Prostate gland (tissue), 2 donors: ENCODE measurements at regions not wholly inside any gene's neighbourhood (a gene's known extent, or its start where the extent isn't known, plus 50 kb on each side); places are given as distances from the start of the nearest gene placed in this dataset.

Experiments
- DNase-seq: peaks from one replicate; pipeline ENCODE4 v3.0.0-alpha.2; 2019; ENCODE audit warnings: low spot score
- H3K27ac ChIP-seq, 2 donors: fragments of 200-600 bp; sonication (generic); 2 replicates each; pipeline ENCODE4 v1.5.1; 2017 to 2019
- H3K27me3 ChIP-seq: fragments of 200-600 bp; sonication (generic); replicated peaks from 2 replicates; pipeline ENCODE4 v1.5.1; 2019; ENCODE audit not compliant: insufficient read depth
- H3K36me3 ChIP-seq, 2 donors: fragments of 200-600 bp; sonication (generic); 1 replicate in 1 of 2; 2 replicates in 1 of 2; pipeline versions ENCODE4 v1.5.1 to v1.8.1; 2017 to 2019
- H3K4me1 ChIP-seq: fragments of 200-600 bp; sonication (generic); replicated peaks from 2 replicates; pipeline ENCODE4 v1.5.1; 2019
- H3K4me3 ChIP-seq, 2 donors: fragments of 200-600 bp; sonication (generic); 2 replicates each; pipeline ENCODE4 v1.5.1; 2017 to 2019
- H3K9me3 ChIP-seq: fragments of 200-600 bp; sonication (generic); 2 replicates; pipeline ENCODE4 v1.5.1; 2017
- POLR2A ChIP-seq: fragments of 450-650 bp; IDR thresholded peaks from one replicate; pipeline ENCODE4 v1.6.1; 2016; ENCODE audit warnings: antibody characterized with exemption, mild to moderate bottlenecking
- POLR2AphosphoS5 ChIP-seq: sonication (generic); formaldehyde crosslinking; IDR thresholded peaks from one replicate; pipeline ENCODE4 v1.6.1; 2017; ENCODE audit warnings: antibody characterized with exemption
- WGBS: methylation state at CpG from one replicate; pipeline ENCODE4 v1.1.5; 2018; 5-methylcytosine and 5-hydroxymethylcytosine counted together
- intact Hi-C: fragments of 100-400 bp; cut with DNase I; formaldehyde crosslinking; loops from one replicate; pipeline ENCODE4 v1.14.2; 2022
- TF ChIP-seq, protein P1 (sequence below), 4 experiments: fragments of 200-600 bp in 2 of 4; fragments of 450-650 bp in 2 of 4; sonication (generic) in 2 of 4; IDR thresholded peaks; 1 replicate in 3 of 4; 2 replicates in 1 of 4; pipeline ENCODE4 v1.5.1; 2016 to 2019; ENCODE audit warnings: antibody characterized with exemption in 4 of 4, mild to moderate bottlenecking in 2 of 4, moderate library complexity in 2 of 4

DNA sequence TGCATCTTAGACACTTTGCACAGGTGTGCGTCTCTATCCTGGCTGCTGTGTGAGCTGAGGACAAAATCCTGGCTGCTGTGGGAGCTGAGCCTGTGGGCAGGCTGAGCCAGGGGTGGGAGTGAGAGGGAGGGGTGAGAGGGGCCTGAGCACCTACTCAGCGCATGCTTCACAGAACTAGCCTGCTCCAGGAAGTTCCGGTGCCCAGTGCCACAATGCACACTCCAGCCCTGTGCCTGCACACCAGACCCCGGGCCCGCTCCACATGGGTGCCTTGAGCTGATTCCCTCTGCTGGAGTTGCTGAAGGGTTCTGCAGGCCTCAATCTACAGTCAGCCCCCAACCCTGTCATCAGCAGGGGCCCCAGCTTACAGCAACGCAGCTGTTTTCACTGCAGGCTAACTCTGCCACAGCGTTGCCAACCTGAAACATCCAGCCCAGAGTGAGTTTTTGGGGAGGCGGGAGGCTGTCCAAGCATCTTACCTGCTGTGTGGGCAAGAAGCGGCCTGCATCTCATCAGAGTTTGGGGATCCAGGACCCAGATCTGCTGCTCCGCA lies 1377.9 kb downstream of the TBC1D22A start:
- peaks cover 6% of the 10 kb centered on the region for H3K27me3 ChIP-seq
- TF ChIP-seq, protein P1, sequence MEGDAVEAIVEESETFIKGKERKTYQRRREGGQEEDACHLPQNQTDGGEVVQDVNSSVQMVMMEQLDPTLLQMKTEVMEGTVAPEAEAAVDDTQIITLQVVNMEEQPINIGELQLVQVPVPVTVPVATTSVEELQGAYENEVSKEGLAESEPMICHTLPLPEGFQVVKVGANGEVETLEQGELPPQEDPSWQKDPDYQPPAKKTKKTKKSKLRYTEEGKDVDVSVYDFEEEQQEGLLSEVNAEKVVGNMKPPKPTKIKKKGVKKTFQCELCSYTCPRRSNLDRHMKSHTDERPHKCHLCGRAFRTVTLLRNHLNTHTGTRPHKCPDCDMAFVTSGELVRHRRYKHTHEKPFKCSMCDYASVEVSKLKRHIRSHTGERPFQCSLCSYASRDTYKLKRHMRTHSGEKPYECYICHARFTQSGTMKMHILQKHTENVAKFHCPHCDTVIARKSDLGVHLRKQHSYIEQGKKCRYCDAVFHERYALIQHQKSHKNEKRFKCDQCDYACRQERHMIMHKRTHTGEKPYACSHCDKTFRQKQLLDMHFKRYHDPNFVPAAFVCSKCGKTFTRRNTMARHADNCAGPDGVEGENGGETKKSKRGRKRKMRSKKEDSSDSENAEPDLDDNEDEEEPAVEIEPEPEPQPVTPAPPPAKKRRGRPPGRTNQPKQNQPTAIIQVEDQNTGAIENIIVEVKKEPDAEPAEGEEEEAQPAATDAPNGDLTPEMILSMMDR (IDR thresholded peaks at IDR 0.05) = no peak
- TF ChIP-seq POLR2A = no peak
- no peak for TF ChIP-seq POLR2AphosphoS5
- no peaks in the 10 kb centered on the region for H3K9me3 ChIP-seq
- intact Hi-C loops = no loop called here
- H3K27ac ChIP-seq = no peak overlapping the region
- H3K4me3 ChIP-seq = no peak overlapping the region
- 100% methylated on average over 6 of the region's 10 CpGs for WGBS
- no peaks in the 10 kb centered on the region for H3K4me1 ChIP-seq
- no peaks in the 10 kb centered on the region for H3K36me3 ChIP-seq
- DNase-seq = no peak

- WGBS = 89% methylated on average over 7 of the region's 8 CpGs
Observed at GRCh38 chr22:48139776-48140175, 1377.3 kb downstream of the TBC1D22A start.

GRCh38 chr22:48138855-48139254 lies 1376.4 kb downstream of the TBC1D22A start:
- H3K4me1 ChIP-seq = no peaks in the 10 kb centered on the region
- no peak for DNase-seq
- intact Hi-C loops = no loop called here
- no peak overlapping the region for H3K27ac ChIP-seq
- no peak overlapping the region for H3K4me3 ChIP-seq
- no peaks in the 10 kb centered on the region for H3K9me3 ChIP-seq
- peaks cover 6% of the 10 kb centered on the region for H3K27me3 ChIP-seq
- no peaks in the 10 kb centered on the region for H3K36me3 ChIP-seq
- 26% methylated on average over 11 of the region's 11 CpGs for WGBS
- no peak for TF ChIP-seq POLR2A
- TF ChIP-seq, protein P1 (IDR thresholded peaks at IDR 0.05) = no peak
- TF ChIP-seq POLR2AphosphoS5 = no peak

More at GRCh38 chr22:48139776-48140175, 1377.3 kb downstream of the TBC1D22A start:
- Histone ChIP-seq H3K27ac (no peak overlapping the region), H3K9me3 (no peaks in the 10 kb centered on the region), H3K4me3 (no peak overlapping the region), H3K4me1 (no peaks in the 10 kb centered on the region), H3K27me3 (peaks cover 6% of the 10 kb centered on the region), H3K36me3 (no peaks in the 10 kb centered on the region)
- intact Hi-C loops = no loop called here
- TF ChIP-seq, protein P1 (IDR thresholded peaks at IDR 0.05) = no peak
- no peak for TF ChIP-seq POLR2A
- no peak for TF ChIP-seq POLR2AphosphoS5
- no peak for DNase-seq

- peaks cover 5% of the 10 kb centered on the region for H3K27me3 ChIP-seq
- 34% methylated on average over 3 of the region's 3 CpGs for whole genome bisulfite sequencing
- no peaks in the 10 kb centered on the region for H3K9me3 ChIP-seq
- H3K27ac ChIP-seq = no peak overlapping the region
- no peaks in the 10 kb centered on the region for H3K4me1 ChIP-seq
- intact Hi-C loops = no loop called here
- H3K4me3 ChIP-seq = no peak overlapping the region
- TF ChIP-seq POLR2A = no peak
- TF ChIP-seq POLR2AphosphoS5 = peak; percentile 45
- no peak for DNase-seq
- H3K36me3 ChIP-seq = no peaks in the 10 kb centered on the region
Observed at GRCh38 chr22:48138427-48138826, 1376.0 kb downstream of the TBC1D22A start.

DNA sequence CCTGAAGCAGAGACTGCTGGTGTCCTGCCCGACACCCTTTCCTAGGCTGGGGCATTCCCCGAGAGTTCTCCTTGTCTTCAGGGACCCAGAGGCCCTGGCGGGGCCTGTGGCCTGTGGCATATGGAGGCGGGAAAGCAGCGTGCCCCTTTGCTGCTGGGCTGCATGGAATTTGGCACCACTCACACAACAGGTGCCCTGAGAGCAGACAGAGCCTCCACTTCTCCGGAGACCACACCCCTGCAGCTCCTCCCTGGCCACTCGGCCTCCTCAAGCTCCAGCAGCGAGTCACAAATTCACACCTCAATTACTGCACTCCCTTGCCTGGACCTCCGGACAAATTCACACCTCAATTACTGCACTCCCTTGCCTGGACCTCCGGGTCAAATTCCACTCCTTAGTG lies 1375.2 kb downstream of the TBC1D22A start:
- WGBS = 56% methylated on average over 10 of the region's 10 CpGs
- no peaks in the 10 kb centered on the region for H3K4me1 ChIP-seq
- intact Hi-C loops = no loop called here
- no peak overlapping the region for H3K27ac ChIP-seq
- no peak for TF ChIP-seq POLR2A
- no peaks in the 10 kb centered on the region for H3K27me3 ChIP-seq
- no peak for DNase-seq
- no peaks in the 10 kb centered on the region for H3K9me3 ChIP-seq
- no peak overlapping the region for H3K4me3 ChIP-seq
- H3K36me3 ChIP-seq = no peaks in the 10 kb centered on the region

- no peak overlapping the region for H3K4me3 ChIP-seq
- no peaks in the 10 kb centered on the region for H3K27me3 ChIP-seq
- DNase-seq = no peak
- no peaks in the 10 kb centered on the region for H3K36me3 ChIP-seq
- H3K27ac ChIP-seq = no peak overlapping the region
- intact Hi-C loops = no loop called here
- no peaks in the 10 kb centered on the region for H3K9me3 ChIP-seq
- no peaks in the 10 kb centered on the region for H3K4me1 ChIP-seq
- TF ChIP-seq POLR2A (no peak), POLR2AphosphoS5 (no peak)
- TF ChIP-seq, protein P1 (IDR thresholded peaks at IDR 0.05) = no peak
- 66% methylated on average over 8 of the region's 8 CpGs for WGBS
Observed at GRCh38 chr22:48135592-48135991, 1373.1 kb downstream of the TBC1D22A start.
